Immature natural killer cell (primary cell): ENCODE measurements at regions not wholly inside any gene's neighbourhood (a gene's known extent, or its start where the extent isn't known, plus 50 kb on each side); places are given as distances from the start of the nearest gene placed in this dataset.

ENCODE experiments used
- DNase-seq, 3 donors: peaks; one replicate each; pipeline ENCODE4 v3.0.0; 2022; ENCODE audit warnings: mixed read lengths in 1 of 3
- H3K27ac Mint-ChIP-seq, 6 donors: one replicate each; pipeline ENCODE4 v1.8.0; 2020; ENCODE audit warnings: mixed read lengths in 6 of 6, mild to moderate bottlenecking in 5 of 6, inconsistent platforms in 4 of 6, moderate library complexity in 3 of 6
- H3K27me3 Mint-ChIP-seq, 3 donors: one replicate each; pipeline ENCODE4 v1.8.0; 2020 to 2021; ENCODE audit warnings: low read depth in 3 of 3, mild to moderate bottlenecking in 3 of 3, mixed read lengths in 3 of 3, moderate library complexity in 3 of 3, inconsistent platforms in 1 of 3
- H3K36me3 Mint-ChIP-seq, 3 donors: one replicate each; pipeline ENCODE4 v1.8.0; 2020; ENCODE audit warnings: mixed read lengths in 3 of 3, inconsistent platforms in 2 of 3, mild to moderate bottlenecking in 2 of 3
- H3K4me1 Mint-ChIP-seq, 2 donors: one replicate each; pipeline ENCODE4 v1.8.0; 2020; ENCODE audit warnings: inconsistent platforms in 2 of 2, mild to moderate bottlenecking in 2 of 2, mixed read lengths in 2 of 2, moderate library complexity in 1 of 2
- H3K4me3 Mint-ChIP-seq, 5 donors: one replicate each; pipeline ENCODE4 v1.8.0; 2020; ENCODE audit warnings: mild to moderate bottlenecking in 5 of 5, mixed read lengths in 5 of 5, inconsistent platforms in 3 of 5, moderate library complexity in 3 of 5
- H3K9me3 Mint-ChIP-seq, 6 donors: one replicate each; pipeline ENCODE4 v1.8.0; 2020; ENCODE audit warnings: mild to moderate bottlenecking in 6 of 6, mixed read lengths in 6 of 6, inconsistent platforms in 4 of 6, moderate library complexity in 3 of 6

DNA sequence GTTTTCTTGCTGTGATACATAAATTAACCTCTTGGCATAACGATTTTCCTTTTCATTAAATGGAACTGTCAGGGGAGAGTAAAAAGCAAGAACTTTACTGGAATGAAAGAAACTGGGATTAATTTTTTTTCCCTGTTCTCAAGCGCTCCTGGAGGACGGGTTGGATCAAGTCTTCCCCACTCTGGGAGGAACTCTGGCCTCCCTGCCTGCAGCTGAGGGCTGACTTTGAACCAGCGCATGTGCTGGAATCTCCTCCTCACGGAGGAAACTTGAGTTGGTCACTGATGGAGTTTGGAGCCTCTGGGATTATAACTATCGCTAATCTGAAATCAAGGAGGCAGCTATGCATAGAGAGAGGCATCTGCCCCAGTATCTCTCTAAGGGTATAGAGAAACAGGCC lies 406.4 kb upstream of the TMEM132C start:
- Mint-ChIP-seq H3K9me3 (peaks cover 2 to 34% (median 18%) of the 10 kb centered on the region in 6 donors), H3K4me3 (no peak overlapping the region), H3K4me1 (no peaks in the 10 kb centered on the region), H3K27ac (no peak overlapping the region), H3K36me3 (no peaks in the 10 kb centered on the region), H3K27me3 (peaks cover 0 to 1% (median 0%) of the 10 kb centered on the region in 3 donors)
- DNase-seq, result no peak

- peaks cover 0 to 3% (median 0%) of the 10 kb centered on the region in 3 donors for H3K27me3 Mint-ChIP-seq
- no peaks in the 10 kb centered on the region for H3K4me1 Mint-ChIP-seq
- peaks cover 3 to 34% (median 19%) of the 10 kb centered on the region in 6 donors for H3K9me3 Mint-ChIP-seq
- DNase-seq, result no peak
- no peak overlapping the region for H3K27ac Mint-ChIP-seq
- H3K36me3 Mint-ChIP-seq, result no peaks in the 10 kb centered on the region
- H3K4me3 Mint-ChIP-seq, result no peak overlapping the region
Observed at GRCh38 chr12:127861406-127861805, 405.6 kb upstream of the TMEM132C start.

DNA sequence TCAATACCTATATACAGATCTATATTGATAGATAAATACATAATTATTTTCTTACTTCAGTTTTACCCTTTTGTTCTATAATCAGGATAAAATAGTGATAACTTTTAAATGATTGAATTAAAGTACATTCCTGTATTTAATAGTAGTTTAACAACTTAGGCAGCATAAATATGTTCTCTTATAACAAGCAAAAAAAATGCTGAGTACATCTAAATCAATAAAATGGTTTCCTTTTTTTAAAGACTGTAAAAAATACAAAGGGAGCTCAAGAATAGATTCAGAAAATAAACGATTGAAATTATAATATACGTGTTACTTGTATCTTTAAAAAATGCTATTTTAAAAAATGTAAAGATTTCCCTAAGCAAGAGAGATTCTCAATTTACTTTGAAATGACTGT lies 393.7 kb upstream of the TMEM132C start:
- Mint-ChIP-seq H3K4me1 (no peaks in the 10 kb centered on the region), H3K27ac (no peak overlapping the region), H3K4me3 (no peak overlapping the region)

DNA sequence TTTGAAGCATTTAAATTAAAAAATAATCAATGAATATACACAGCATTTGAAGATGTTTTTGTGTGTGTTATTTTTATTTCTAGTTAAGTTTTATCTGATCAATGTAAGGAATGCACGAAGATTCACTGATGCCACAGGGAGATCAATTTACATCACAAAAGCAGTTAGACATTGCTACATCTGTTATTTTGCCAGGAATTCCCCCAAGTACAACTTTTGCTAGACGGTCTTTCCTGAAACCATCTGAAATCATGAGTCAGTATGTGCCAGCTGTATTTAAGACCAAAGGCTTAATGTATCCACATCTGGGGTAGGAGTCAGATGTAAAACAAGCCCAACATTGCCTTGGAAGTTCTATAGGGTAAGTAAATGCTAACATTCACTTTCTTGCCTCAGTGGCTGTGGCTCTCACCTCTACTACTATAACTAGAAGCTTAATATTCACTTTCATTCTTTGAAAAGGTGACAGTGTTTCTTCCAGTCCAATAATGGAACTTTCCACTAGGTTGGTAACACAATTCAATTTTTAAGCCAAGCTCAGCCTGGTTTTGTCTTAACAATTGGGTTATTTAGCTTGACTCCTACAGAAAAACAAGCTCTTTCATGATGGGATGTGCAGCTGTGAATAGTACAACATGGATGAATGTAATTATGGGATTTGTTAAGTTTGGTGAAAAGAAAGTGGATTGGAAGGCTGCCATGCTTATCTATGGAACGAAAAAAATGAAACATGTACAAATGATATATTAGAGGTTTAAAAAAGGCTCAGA lies 385.4 kb upstream of the TMEM132C start:
- no peaks in the 10 kb centered on the region for H3K36me3 Mint-ChIP-seq
- H3K4me1 Mint-ChIP-seq, result no peaks in the 10 kb centered on the region

More for the DNA sequence above, 393.7 kb upstream of the TMEM132C start:
- Mint-ChIP-seq H3K9me3 (peaks cover 0 to 16% (median 4%) of the 10 kb centered on the region in 6 donors), H3K36me3 (peaks cover 0 to 3% (median 0%) of the 10 kb centered on the region in 3 donors), H3K27me3 (peaks cover 0 to 1% (median 0%) of the 10 kb centered on the region in 3 donors)
- no peak for DNase-seq

GRCh38 chr12:127883013-127883412 lies 384.0 kb upstream of the TMEM132C start:
- no peaks in the 10 kb centered on the region for H3K4me1 Mint-ChIP-seq
- no peak overlapping the region for H3K4me3 Mint-ChIP-seq
- H3K9me3 Mint-ChIP-seq, result peaks cover 2 to 24% (median 7%) of the 10 kb centered on the region in 6 donors
- H3K27ac Mint-ChIP-seq, result no peak overlapping the region
- no peak for DNase-seq
- no peaks in the 10 kb centered on the region for H3K36me3 Mint-ChIP-seq
- H3K27me3 Mint-ChIP-seq, result peaks cover 0 to 2% (median 0%) of the 10 kb centered on the region in 3 donors

More for the DNA sequence above, 385.4 kb upstream of the TMEM132C start:
- no peak overlapping the region for H3K4me3 Mint-ChIP-seq
- H3K27ac Mint-ChIP-seq, result no peak overlapping the region
- H3K9me3 Mint-ChIP-seq, result peaks cover 2 to 34% (median 12%) of the 10 kb centered on the region in 6 donors
- DNase-seq, result no peak
- peaks cover 0 to 2% (median 0%) of the 10 kb centered on the region in 3 donors for H3K27me3 Mint-ChIP-seq

DNA sequence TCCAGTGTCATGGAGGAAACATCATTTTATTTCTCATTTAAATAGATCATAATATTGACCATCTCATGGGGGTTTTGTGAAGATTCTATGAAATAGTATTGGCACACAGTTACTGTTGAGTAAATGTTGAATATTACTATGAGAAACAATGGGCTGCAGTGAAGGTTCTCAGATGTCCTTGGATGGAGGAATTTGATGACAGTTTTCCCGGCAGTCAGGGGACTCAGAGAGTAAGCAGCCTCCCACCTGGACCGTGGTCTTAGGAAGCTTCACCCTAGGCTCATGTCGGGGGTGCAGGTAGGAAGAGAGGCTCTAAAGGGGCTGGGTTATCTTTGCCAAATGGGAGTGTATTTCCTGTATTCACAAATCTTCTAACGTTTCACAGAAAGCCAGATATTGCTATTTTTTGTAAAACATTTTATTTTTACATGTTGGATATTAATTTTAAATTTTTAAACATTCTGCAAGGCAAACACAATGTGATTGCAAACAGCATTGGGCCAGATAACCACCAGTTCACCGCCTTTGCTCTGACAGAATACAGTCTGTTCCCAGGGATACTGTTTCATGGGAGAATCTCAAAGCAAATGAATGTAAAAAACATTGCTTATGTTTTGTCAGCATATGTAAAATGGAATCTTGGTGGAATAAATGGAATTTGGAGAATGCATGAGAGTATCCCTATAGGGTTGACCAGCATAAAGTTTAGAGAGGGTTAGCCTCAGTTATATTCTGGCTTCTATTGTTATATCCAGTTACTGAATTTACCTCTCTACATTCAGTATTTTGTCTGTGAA lies 380.8 kb upstream of the TMEM132C start:
- no peak overlapping the region for H3K4me3 Mint-ChIP-seq
- DNase-seq, result no peak
- no peak overlapping the region for H3K27ac Mint-ChIP-seq
- peaks cover 0 to 3% (median 0%) of the 10 kb centered on the region in 3 donors for H3K27me3 Mint-ChIP-seq
- no peaks in the 10 kb centered on the region for H3K36me3 Mint-ChIP-seq
- peaks cover 0 to 24% (median 7%) of the 10 kb centered on the region in 6 donors for H3K9me3 Mint-ChIP-seq
- no peaks in the 10 kb centered on the region for H3K4me1 Mint-ChIP-seq

GRCh38 chr12:127886827-127887226 lies 380.1 kb upstream of the TMEM132C start:
- Mint-ChIP-seq H3K36me3 (no peaks in the 10 kb centered on the region), H3K27ac (no peak overlapping the region), H3K4me3 (no peak overlapping the region), H3K9me3 (peaks cover 0 to 21% (median 6%) of the 10 kb centered on the region in 6 donors), H3K4me1 (no peaks in the 10 kb centered on the region), H3K27me3 (peaks cover 0 to 3% (median 0%) of the 10 kb centered on the region in 3 donors)
- DNase-seq, result no peak

DNA sequence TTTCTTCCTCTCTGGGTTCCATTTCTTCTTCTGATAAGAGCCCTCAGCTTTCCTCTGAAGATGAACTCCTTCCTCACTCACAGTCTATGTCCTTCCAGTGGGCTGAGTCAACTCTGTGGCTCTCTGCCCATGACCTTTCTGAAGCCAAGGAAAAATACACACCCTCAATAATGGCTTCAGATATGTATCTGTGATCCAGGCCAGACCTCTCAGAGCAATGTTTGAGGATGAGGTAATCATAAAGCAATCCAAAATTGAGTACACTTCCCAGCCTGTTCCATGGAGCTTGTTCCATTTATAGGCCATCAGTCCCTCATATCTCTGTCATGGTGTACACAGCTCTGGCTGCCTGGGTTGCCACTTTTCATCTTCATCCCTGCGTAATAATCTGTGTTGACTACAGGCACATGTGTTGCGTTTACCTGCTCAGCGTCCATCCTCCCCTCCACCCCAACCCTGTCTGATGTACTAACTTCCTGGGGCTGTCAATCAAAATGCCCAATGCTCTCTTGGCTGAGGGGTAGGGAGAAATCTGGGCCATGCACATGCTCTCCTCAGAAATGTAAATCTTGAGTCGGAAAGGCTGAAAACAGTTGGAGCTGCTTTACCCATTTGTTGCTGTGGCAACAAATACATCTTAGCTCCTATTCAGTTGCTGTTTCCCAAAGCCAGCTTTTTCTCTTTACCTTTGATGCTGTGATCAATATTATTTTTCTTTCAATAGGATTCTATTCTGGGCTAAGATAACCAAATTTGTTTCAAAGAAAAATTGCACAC lies 377.8 kb upstream of the TMEM132C start:
- Mint-ChIP-seq H3K27ac (no peak overlapping the region), H3K9me3 (peaks cover 0 to 13% (median 2%) of the 10 kb centered on the region in 6 donors), H3K27me3 (peaks cover 0 to 3% (median 0%) of the 10 kb centered on the region in 3 donors), H3K4me3 (no peak overlapping the region), H3K4me1 (no peaks in the 10 kb centered on the region), H3K36me3 (no peaks in the 10 kb centered on the region)
- no peak for DNase-seq

GRCh38 chr12:127893895-127894609 lies 372.9 kb upstream of the TMEM132C start:
- no peaks in the 10 kb centered on the region for H3K4me1 Mint-ChIP-seq
- DNase-seq, result no peak
- H3K27ac Mint-ChIP-seq, result no peak overlapping the region
- H3K27me3 Mint-ChIP-seq, result peaks cover 0 to 5% (median 2%) of the 10 kb centered on the region in 3 donors
- no peak overlapping the region for H3K4me3 Mint-ChIP-seq
- H3K36me3 Mint-ChIP-seq, result no peaks in the 10 kb centered on the region
- H3K9me3 Mint-ChIP-seq, result peaks cover 0 to 7% (median 2%) of the 10 kb centered on the region in 6 donors

DNA sequence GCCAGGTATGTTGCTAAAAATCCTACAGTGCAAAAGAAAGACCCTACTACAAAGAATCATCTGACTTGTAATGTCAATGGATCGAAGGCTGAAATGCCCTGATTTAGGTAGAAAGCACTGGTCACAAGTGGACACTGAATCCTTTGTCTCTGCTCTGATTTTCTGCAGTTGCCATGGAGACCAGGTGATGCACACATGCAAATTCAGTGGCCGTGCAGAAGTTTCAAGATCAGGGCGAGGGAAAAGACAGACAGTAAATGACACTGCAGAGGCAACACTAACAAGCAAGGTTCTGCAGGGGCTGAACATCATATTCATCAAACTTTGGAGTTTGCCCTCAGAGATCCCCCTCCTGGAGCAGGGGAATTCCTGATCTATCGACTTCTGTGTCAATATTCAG lies 370.3 kb upstream of the TMEM132C start:
- Mint-ChIP-seq H3K4me1 (no peaks in the 10 kb centered on the region), H3K36me3 (no peaks in the 10 kb centered on the region), H3K27ac (no peak overlapping the region)

GRCh38 chr12:127898616-127899015 lies 368.4 kb upstream of the TMEM132C start:
- Mint-ChIP-seq H3K4me1 (no peaks in the 10 kb centered on the region), H3K27me3 (peaks cover 0 to 2% (median 2%) of the 10 kb centered on the region in 3 donors), H3K9me3 (no peaks in the 10 kb centered on the region), H3K27ac (no peak overlapping the region), H3K36me3 (no peaks in the 10 kb centered on the region), H3K4me3 (no peak overlapping the region)
- DNase-seq, result no peak

More for the DNA sequence above, 370.3 kb upstream of the TMEM132C start:
- Mint-ChIP-seq H3K4me3 (no peak overlapping the region), H3K9me3 (no peaks in the 10 kb centered on the region), H3K27me3 (peaks cover 0 to 2% (median 2%) of the 10 kb centered on the region in 3 donors)
- no peak for DNase-seq

DNA sequence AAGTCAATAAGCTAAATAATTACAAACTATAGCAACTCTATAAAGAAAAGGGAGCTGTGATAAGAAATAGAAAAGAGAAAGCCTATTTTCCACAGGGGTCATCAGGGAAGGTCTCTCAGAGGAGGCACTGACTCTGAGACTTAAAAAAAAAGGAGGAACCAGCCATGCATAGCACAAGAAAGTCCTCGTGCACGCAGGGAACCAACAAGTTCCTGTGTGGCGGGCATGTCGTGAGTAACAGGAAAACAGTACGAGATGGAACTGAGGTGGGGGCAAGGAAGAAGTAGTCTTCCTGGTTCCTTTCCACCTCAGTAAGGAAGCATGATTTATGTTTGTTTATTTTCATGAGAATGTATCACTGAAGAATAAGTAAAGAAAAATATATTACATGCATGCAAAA lies 367.0 kb upstream of the TMEM132C start:
- Mint-ChIP-seq H3K9me3 (no peaks in the 10 kb centered on the region), H3K27me3 (peaks cover 0 to 2% (median 2%) of the 10 kb centered on the region in 3 donors), H3K4me1 (no peaks in the 10 kb centered on the region), H3K4me3 (no peak overlapping the region), H3K27ac (no peak overlapping the region), H3K36me3 (no peaks in the 10 kb centered on the region)
- DNase-seq, result no peak

DNA sequence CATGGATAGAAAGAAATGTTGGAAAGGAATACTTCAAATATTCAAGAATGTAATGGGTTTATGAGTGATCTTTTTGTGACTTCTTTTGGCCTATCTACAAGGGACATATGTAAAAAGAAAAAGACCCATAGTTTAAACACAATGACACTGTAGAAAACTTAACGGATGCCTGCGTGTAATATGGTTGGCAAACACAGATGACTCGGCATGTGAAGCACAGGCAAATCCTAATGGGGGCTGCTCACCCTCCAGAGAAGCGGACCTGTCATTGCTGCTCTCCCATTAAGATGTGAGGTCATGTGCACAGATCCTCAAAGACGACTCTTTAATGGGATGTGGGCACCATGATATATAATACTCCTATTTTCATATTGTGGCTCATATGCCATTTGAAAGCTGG lies 366.6 kb upstream of the TMEM132C start:
- Mint-ChIP-seq H3K9me3 (peaks cover 0 to 1% (median 0%) of the 10 kb centered on the region in 6 donors), H3K36me3 (no peaks in the 10 kb centered on the region), H3K4me1 (no peaks in the 10 kb centered on the region), H3K4me3 (no peak overlapping the region), H3K27me3 (peaks cover 0 to 2% (median 2%) of the 10 kb centered on the region in 3 donors), H3K27ac (no peak overlapping the region)
- DNase-seq, result no peak
